CD4-positive, CD25-positive, alpha-beta regulatory T cell (primary cell): ENCODE measurements at regions not wholly inside any gene's neighbourhood (a gene's known extent, or its start where the extent isn't known, plus 50 kb on each side); places are given as distances from the start of the nearest gene placed in this dataset.

Experiments
- ATAC-seq, 2 donors: fragments of 150-1000 bp; cut with Tn5 transposase; one replicate each; pipeline ENCODE4 v1.10.0; 2021; ENCODE audit warnings: low read depth in 2 of 2, moderate number of reproducible peaks in 2 of 2, moderate library complexity in 1 of 2
- DNase-seq, 3 donors: peaks; one replicate each; pipeline versions ENCODE4 v3.0.0 to v3.0.0-alpha.2; 2012 to 2022; ENCODE audit warnings: mixed read lengths in 1 of 3
- H3K27ac ChIP-seq: one replicate; pipeline ENCODE4 v1.7.0; 2013; ENCODE audit warnings: mild to moderate bottlenecking, low read length; ENCODE audit not compliant: insufficient read depth, poor library complexity, severe bottlenecking
- H3K27me3 ChIP-seq: one replicate; pipeline ENCODE4 v1.7.0; 2013; ENCODE audit warnings: low read length; ENCODE audit not compliant: control insufficient read depth, insufficient read depth
- H3K36me3 ChIP-seq: one replicate; pipeline ENCODE4 v1.7.0; 2013; ENCODE audit warnings: mild to moderate bottlenecking, low read length, moderate library complexity; ENCODE audit not compliant: control insufficient read depth, insufficient read depth
- H3K4me1 ChIP-seq: 2 replicates; pipeline ENCODE4 v1.7.0; 2013; ENCODE audit warnings: mild to moderate bottlenecking, low read length; ENCODE audit not compliant: insufficient read depth, control insufficient read depth, poor library complexity, severe bottlenecking
- H3K4me3 ChIP-seq: one replicate; pipeline ENCODE4 v1.7.0; 2013; ENCODE audit warnings: low read depth, mild to moderate bottlenecking, low read length, moderate library complexity
- H3K9me3 ChIP-seq, 2 experiments: 1 replicate in 1 of 2; 2 replicates in 1 of 2; pipeline ENCODE4 v1.7.0; 2013; ENCODE audit warnings: low read length in 2 of 2, mild to moderate bottlenecking in 1 of 2, moderate library complexity in 1 of 2; ENCODE audit not compliant: control insufficient read depth in 2 of 2
- H3K27ac Mint-ChIP-seq, 3 donors: one replicate each; pipeline ENCODE4 v1.8.0; 2020 to 2022; ENCODE audit warnings: mild to moderate bottlenecking in 3 of 3, mixed read lengths in 3 of 3, moderate library complexity in 2 of 3
- H3K27me3 Mint-ChIP-seq: one replicate; pipeline ENCODE4 v1.8.0; 2022; ENCODE audit warnings: mild to moderate bottlenecking, mixed read lengths
- H3K36me3 Mint-ChIP-seq: one replicate; pipeline ENCODE4 v1.8.0; 2020; ENCODE audit warnings: mixed read lengths
- H3K4me1 Mint-ChIP-seq, 4 donors: one replicate each; pipeline ENCODE4 v1.8.0; 2020 to 2022; ENCODE audit warnings: mixed read lengths in 4 of 4, mild to moderate bottlenecking in 1 of 4
- H3K4me3 Mint-ChIP-seq, 4 donors: one replicate each; pipeline ENCODE4 v1.8.0; 2020 to 2022; ENCODE audit warnings: mild to moderate bottlenecking in 4 of 4, mixed read lengths in 4 of 4, moderate library complexity in 3 of 4
- H3K9me3 Mint-ChIP-seq, 7 donors: one replicate each; pipeline ENCODE4 v1.8.0; 2020 to 2022; ENCODE audit warnings: mixed read lengths in 7 of 7, mild to moderate bottlenecking in 3 of 7, moderate library complexity in 2 of 7

- Mint-ChIP-seq H3K36me3 (no peaks in the 10 kb centered on the region), H3K27me3 (peaks cover 4% of the 10 kb centered on the region), H3K4me3 (no peak overlapping the region), H3K27ac (no peak overlapping the region), H3K9me3 (peaks cover 0 to 2% (median 0%) of the 10 kb centered on the region in 7 donors), H3K4me1 (no peaks in the 10 kb centered on the region)
- H3K4me3 ChIP-seq: no peak overlapping the region
- DNase-seq (no peak), ATAC-seq (no peak)
- H3K36me3 ChIP-seq: no peaks in the 10 kb centered on the region
- no peaks in the 10 kb centered on the region for H3K27me3 ChIP-seq
- no peaks in the 10 kb centered on the region for H3K9me3 ChIP-seq
- no peaks in the 10 kb centered on the region for H3K4me1 ChIP-seq
- no peak overlapping the region for H3K27ac ChIP-seq
These were observed 288.5 kb downstream of the MN1 start for GRCh38 chr22:27513021-27513420.

- H3K4me3 ChIP-seq: no peak overlapping the region
- no peaks in the 10 kb centered on the region for H3K36me3 Mint-ChIP-seq
- no peaks in the 10 kb centered on the region for H3K4me1 Mint-ChIP-seq
- ATAC-seq (no peak), DNase-seq (no peak)
- H3K27ac ChIP-seq: no peak overlapping the region
- no peak overlapping the region for H3K4me3 Mint-ChIP-seq
- no peaks in the 10 kb centered on the region for H3K27me3 ChIP-seq
- H3K36me3 ChIP-seq: no peaks in the 10 kb centered on the region
- no peaks in the 10 kb centered on the region for H3K4me1 ChIP-seq
- peaks cover 4% of the 10 kb centered on the region for H3K27me3 Mint-ChIP-seq
- H3K27ac Mint-ChIP-seq: no peak overlapping the region
- no peaks in the 10 kb centered on the region for H3K9me3 ChIP-seq
- peaks cover 0 to 2% (median 0%) of the 10 kb centered on the region in 7 donors for H3K9me3 Mint-ChIP-seq
These were observed 286.7 kb downstream of the MN1 start for GRCh38 chr22:27514601-27515523.

GRCh38 chr22:27517361-27518155 is 284.0 kb downstream of the MN1 start:
- Mint-ChIP-seq H3K4me1 (no peaks in the 10 kb centered on the region), H3K27ac (no peak overlapping the region), H3K4me3 (no peak overlapping the region), H3K36me3 (no peaks in the 10 kb centered on the region), H3K27me3 (peaks cover 4% of the 10 kb centered on the region), H3K9me3 (peaks cover 0 to 2% (median 0%) of the 10 kb centered on the region in 7 donors)
- Histone ChIP-seq H3K4me1 (no peaks in the 10 kb centered on the region), H3K27me3 (no peaks in the 10 kb centered on the region), H3K4me3 (no peak overlapping the region), H3K9me3 (no peaks in the 10 kb centered on the region), H3K27ac (no peak overlapping the region), H3K36me3 (no peaks in the 10 kb centered on the region)
- ATAC-seq (no peak), DNase-seq (no peak)

- no peaks in the 10 kb centered on the region for H3K36me3 ChIP-seq
- H3K27me3 Mint-ChIP-seq: peaks cover 4% of the 10 kb centered on the region
- H3K27me3 ChIP-seq: no peaks in the 10 kb centered on the region
- ATAC-seq (no peak), DNase-seq (no peak)
- no peaks in the 10 kb centered on the region for H3K9me3 ChIP-seq
- H3K4me3 Mint-ChIP-seq: no peak overlapping the region
- H3K27ac Mint-ChIP-seq: no peak overlapping the region
- no peak overlapping the region for H3K27ac ChIP-seq
- peaks cover 0 to 1% (median 0%) of the 10 kb centered on the region in 7 donors for H3K9me3 Mint-ChIP-seq
- no peaks in the 10 kb centered on the region for H3K4me1 Mint-ChIP-seq
- H3K36me3 Mint-ChIP-seq: no peaks in the 10 kb centered on the region
- no peak overlapping the region for H3K4me3 ChIP-seq
- no peaks in the 10 kb centered on the region for H3K4me1 ChIP-seq
These were observed 282.8 kb downstream of the MN1 start for GRCh38 chr22:27518531-27519340.

- no peaks in the 10 kb centered on the region for H3K36me3 ChIP-seq
- DNase-seq (no peak), ATAC-seq (no peak)
- no peaks in the 10 kb centered on the region for H3K27me3 ChIP-seq
- no peaks in the 10 kb centered on the region for H3K4me1 ChIP-seq
- no peaks in the 10 kb centered on the region for H3K9me3 ChIP-seq
- Mint-ChIP-seq H3K36me3 (no peaks in the 10 kb centered on the region), H3K4me3 (no peak overlapping the region), H3K9me3 (no peaks in the 10 kb centered on the region), H3K4me1 (no peaks in the 10 kb centered on the region), H3K27me3 (no peaks in the 10 kb centered on the region), H3K27ac (no peak overlapping the region)
- no peak overlapping the region for H3K27ac ChIP-seq
- no peak overlapping the region for H3K4me3 ChIP-seq
These were observed 277.8 kb downstream of the MN1 start for GRCh38 chr22:27523711-27524110.

- no peaks in the 10 kb centered on the region for H3K9me3 ChIP-seq
- H3K36me3 ChIP-seq: no peaks in the 10 kb centered on the region
- H3K27ac Mint-ChIP-seq: no peak overlapping the region
- no peaks in the 10 kb centered on the region for H3K9me3 Mint-ChIP-seq
- no peak for DNase-seq
- H3K4me1 Mint-ChIP-seq: no peaks in the 10 kb centered on the region
- no peaks in the 10 kb centered on the region for H3K27me3 Mint-ChIP-seq
- H3K4me3 ChIP-seq: no peak overlapping the region
- H3K27ac ChIP-seq: no peak overlapping the region
- H3K27me3 ChIP-seq: no peaks in the 10 kb centered on the region
- H3K36me3 Mint-ChIP-seq: no peaks in the 10 kb centered on the region
- no peak overlapping the region for H3K4me3 Mint-ChIP-seq
- no peak for ATAC-seq
- no peaks in the 10 kb centered on the region for H3K4me1 ChIP-seq
These were observed 275.8 kb downstream of the MN1 start for GRCh38 chr22:27525711-27526110.

- no peaks in the 10 kb centered on the region for H3K27me3 ChIP-seq
- H3K9me3 ChIP-seq: no peaks in the 10 kb centered on the region
- Mint-ChIP-seq H3K9me3 (no peaks in the 10 kb centered on the region), H3K4me1 (no peaks in the 10 kb centered on the region), H3K36me3 (no peaks in the 10 kb centered on the region), H3K4me3 (no peak overlapping the region), H3K27ac (no peak overlapping the region), H3K27me3 (no peaks in the 10 kb centered on the region)
- no peak overlapping the region for H3K27ac ChIP-seq
- DNase-seq (no peak), ATAC-seq (no peak)
- no peaks in the 10 kb centered on the region for H3K36me3 ChIP-seq
- no peak overlapping the region for H3K4me3 ChIP-seq
- no peaks in the 10 kb centered on the region for H3K4me1 ChIP-seq
These were observed 274.7 kb downstream of the MN1 start for GRCh38 chr22:27526901-27527300.
